Esophagus squamous epithelium (tissue), 4 donors: ENCODE measurements at regions not wholly inside any gene's neighbourhood (a gene's known extent, or its start where the extent isn't known, plus 50 kb on each side); places are given as distances from the start of the nearest gene placed in this dataset.

ENCODE experiments used
- POLR2A ChIP-seq, 4 donors: fragments of 450-650 bp; IDR thresholded peaks; one replicate each; pipeline ENCODE4 v1.6.1; 2017; ENCODE audit warnings: antibody characterized with exemption in 4 of 4, mild to moderate bottlenecking in 4 of 4, moderate library complexity in 3 of 4
- TF ChIP-seq, protein P1 (sequence below), 6 experiments: fragments of 450-650 bp in 4 of 6; fragments of 200-600 bp in 2 of 6; sonication (generic) in 2 of 6; IDR thresholded peaks; one replicate each; pipeline ENCODE4 v1.5.1; 2016 to 2019; ENCODE audit warnings: antibody characterized with exemption in 6 of 6, mild to moderate bottlenecking in 4 of 6, moderate library complexity in 4 of 6

GRCh38 chr12:112598626-112599025 lies 179.9 kb downstream of the PTPN11 start:
- TF ChIP-seq, protein P1, sequence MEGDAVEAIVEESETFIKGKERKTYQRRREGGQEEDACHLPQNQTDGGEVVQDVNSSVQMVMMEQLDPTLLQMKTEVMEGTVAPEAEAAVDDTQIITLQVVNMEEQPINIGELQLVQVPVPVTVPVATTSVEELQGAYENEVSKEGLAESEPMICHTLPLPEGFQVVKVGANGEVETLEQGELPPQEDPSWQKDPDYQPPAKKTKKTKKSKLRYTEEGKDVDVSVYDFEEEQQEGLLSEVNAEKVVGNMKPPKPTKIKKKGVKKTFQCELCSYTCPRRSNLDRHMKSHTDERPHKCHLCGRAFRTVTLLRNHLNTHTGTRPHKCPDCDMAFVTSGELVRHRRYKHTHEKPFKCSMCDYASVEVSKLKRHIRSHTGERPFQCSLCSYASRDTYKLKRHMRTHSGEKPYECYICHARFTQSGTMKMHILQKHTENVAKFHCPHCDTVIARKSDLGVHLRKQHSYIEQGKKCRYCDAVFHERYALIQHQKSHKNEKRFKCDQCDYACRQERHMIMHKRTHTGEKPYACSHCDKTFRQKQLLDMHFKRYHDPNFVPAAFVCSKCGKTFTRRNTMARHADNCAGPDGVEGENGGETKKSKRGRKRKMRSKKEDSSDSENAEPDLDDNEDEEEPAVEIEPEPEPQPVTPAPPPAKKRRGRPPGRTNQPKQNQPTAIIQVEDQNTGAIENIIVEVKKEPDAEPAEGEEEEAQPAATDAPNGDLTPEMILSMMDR (IDR thresholded peaks at IDR 0.05), result no peak
- TF ChIP-seq POLR2A (IDR thresholded peaks at IDR 0.05), result no peak
